ENCODE measurements at regions not wholly inside any gene's neighbourhood (a gene's known extent, or its start where the extent isn't known, plus 50 kb on each side); places are given as distances from the start of the nearest gene placed in this dataset.

DNA sequence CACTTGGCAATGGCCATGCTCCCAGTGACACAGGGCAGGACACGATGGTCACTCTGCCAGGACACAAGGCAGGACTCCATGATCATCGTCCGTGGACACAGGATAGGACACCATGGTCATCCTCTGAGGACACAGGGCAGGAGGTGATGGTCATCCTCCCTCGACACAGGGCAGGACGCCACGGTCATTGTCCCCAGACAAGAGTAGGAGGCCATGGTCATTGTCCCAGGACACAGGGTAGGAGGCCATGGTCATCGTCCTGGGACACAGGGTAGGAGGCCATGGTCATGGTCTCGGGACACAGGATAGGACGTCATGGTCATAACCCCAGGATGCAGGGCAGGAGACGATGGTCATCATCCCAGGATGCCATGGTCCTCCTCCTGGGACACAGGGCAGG, 289.2 kb downstream of the TCERG1L start:
- no peak for DNase-seq (ENCODE audit: low spot score in 2 of 2)
- intact Hi-C loops (cut with DNase I; ENCODE audit: low total_unique reads) = no loop called here

DNA sequence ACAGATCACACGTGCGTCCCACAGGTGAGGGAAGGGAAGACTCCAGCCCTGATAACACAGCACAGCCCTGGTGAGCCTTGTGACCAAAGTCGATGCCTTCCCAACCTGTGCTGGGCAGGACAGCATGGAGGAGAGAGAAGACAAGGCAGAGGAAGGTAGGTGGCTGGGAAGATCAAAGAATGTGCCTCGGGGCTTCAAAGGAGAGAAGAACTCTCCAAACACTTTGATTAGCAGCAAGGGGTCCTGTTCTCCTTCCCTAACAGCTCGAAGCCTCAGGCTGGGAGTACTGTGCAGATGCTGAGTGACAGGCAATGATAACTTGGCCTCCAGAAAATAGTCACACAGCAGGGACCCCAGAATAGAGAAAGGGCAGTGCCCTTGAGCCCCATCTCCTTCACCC, 288.5 kb downstream of the TCERG1L start:
- DNase-seq (ENCODE audit: low spot score in 2 of 2) = no peak
- Histone ChIP-seq H3K9me3 (no peaks in the 10 kb centered on the region), H3K4me1 (no peaks in the 10 kb centered on the region), H3K27ac (no peak overlapping the region), H3K36me3 (no peaks in the 10 kb centered on the region), H3K4me3 (no peak overlapping the region), H3K27me3 (peaks cover 0 to 20% of the 10 kb centered on the region in 2 donors)
- intact Hi-C loops (cut with DNase I; ENCODE audit: low total_unique reads) = no loop called here
- TF ChIP-seq POLR2AphosphoS5 (IDR thresholded peaks at IDR 0.05) = no peak
- TF ChIP-seq, protein P1, sequence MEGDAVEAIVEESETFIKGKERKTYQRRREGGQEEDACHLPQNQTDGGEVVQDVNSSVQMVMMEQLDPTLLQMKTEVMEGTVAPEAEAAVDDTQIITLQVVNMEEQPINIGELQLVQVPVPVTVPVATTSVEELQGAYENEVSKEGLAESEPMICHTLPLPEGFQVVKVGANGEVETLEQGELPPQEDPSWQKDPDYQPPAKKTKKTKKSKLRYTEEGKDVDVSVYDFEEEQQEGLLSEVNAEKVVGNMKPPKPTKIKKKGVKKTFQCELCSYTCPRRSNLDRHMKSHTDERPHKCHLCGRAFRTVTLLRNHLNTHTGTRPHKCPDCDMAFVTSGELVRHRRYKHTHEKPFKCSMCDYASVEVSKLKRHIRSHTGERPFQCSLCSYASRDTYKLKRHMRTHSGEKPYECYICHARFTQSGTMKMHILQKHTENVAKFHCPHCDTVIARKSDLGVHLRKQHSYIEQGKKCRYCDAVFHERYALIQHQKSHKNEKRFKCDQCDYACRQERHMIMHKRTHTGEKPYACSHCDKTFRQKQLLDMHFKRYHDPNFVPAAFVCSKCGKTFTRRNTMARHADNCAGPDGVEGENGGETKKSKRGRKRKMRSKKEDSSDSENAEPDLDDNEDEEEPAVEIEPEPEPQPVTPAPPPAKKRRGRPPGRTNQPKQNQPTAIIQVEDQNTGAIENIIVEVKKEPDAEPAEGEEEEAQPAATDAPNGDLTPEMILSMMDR (IDR thresholded peaks at IDR 0.05) = no peak

More for the DNA sequence above, 289.2 kb downstream of the TCERG1L start:
- peaks cover 0 to 24% of the 10 kb centered on the region in 2 donors for H3K27me3 ChIP-seq
- H3K4me3 ChIP-seq = no peak overlapping the region
- TF ChIP-seq POLR2AphosphoS5 (IDR thresholded peaks at IDR 0.05) (no peak), POLR2A (IDR thresholded peaks at IDR 0.05) (no peak)
- TF ChIP-seq, protein P1 (IDR thresholded peaks at IDR 0.05) = no peak
- no peak overlapping the region for H3K27ac ChIP-seq
- no peaks in the 10 kb centered on the region for H3K9me3 ChIP-seq
- no peaks in the 10 kb centered on the region for H3K4me1 ChIP-seq
- no peaks in the 10 kb centered on the region for H3K36me3 ChIP-seq

DNA sequence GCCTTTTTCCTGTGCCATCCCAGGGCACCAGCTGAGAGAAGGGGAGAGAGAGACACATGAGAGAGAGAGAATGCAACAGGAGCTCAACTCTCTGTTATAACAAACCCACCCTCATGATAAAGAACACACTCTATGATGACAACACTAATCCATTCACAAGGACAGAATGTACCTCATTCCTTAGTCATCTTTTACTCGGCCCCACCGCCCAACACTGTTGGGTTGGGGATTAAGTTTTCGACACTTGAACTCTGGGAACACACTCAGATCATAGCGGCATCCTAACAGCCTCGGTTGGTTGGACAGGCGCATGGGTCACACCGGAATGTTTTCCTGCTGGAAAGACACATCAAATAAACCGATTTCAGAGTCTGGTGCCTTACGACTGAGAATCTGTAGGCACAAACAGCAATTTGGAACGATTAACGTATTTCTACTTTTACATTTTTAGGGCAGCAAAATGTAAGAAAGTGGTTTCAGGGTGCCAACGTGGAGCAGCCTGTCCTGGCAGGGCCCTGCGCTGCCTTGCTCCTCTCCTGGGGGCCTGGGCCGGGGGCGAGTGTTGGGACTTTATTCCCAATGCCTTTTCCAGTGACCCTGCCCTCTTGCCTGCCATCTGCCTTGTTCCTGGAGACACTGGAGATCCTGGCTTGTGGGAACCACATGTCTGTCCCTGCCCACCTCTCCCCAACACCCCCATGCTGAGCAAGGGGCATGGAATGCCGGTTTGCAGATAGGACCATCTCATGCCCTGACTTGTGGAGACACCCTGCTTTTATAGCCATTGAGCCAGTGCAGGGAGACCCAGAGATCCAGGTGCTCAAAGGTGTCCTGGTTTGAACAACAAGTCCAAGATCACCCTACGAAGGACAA, 287.0 kb downstream of the TCERG1L start:
- Histone ChIP-seq H3K27me3 (peaks cover 0 to 20% of the 10 kb centered on the region in 2 donors), H3K4me1 (no peaks in the 10 kb centered on the region), H3K27ac (no peak overlapping the region), H3K4me3 (no peak overlapping the region), H3K9me3 (no peaks in the 10 kb centered on the region), H3K36me3 (no peaks in the 10 kb centered on the region)
- intact Hi-C loops (cut with DNase I; ENCODE audit: low total_unique reads) = no loop called here
- DNase-seq (ENCODE audit: low spot score in 2 of 2) = peak in 1 of 2 donors; percentile 25
- TF ChIP-seq, protein P1 (IDR thresholded peaks at IDR 0.05) = no peak
- TF ChIP-seq POLR2AphosphoS5 (IDR thresholded peaks at IDR 0.05) = no peak
- TF ChIP-seq POLR2A (IDR thresholded peaks at IDR 0.05) = no peak

DNA sequence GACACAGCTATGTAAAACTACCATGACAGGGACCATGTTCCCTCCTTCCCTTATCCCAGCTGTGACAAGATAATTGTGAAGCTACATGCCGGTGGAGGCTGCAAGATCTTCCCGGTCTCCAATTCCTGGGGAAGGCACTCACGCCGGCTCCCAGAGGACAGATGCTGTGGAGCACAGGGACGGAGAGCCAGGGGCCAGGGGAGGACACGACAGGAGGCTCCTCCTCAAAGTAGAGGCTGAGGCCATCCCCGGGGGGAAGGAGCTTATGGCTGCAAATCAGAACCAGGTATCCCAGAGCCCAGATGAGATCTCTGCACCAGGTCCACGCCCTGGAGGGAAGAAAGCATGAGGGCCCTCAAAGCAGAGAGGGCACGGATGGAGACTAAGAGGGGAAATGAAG, 286.2 kb downstream of the TCERG1L start:
- no peaks in the 10 kb centered on the region for H3K4me1 ChIP-seq
- H3K4me3 ChIP-seq = no peak overlapping the region
- H3K9me3 ChIP-seq = no peaks in the 10 kb centered on the region
- peaks cover 0 to 20% of the 10 kb centered on the region in 2 donors for H3K27me3 ChIP-seq
- H3K27ac ChIP-seq = no peak overlapping the region
- no peak for TF ChIP-seq POLR2A (IDR thresholded peaks at IDR 0.05)
- TF ChIP-seq POLR2AphosphoS5 (IDR thresholded peaks at IDR 0.05) = no peak
- TF ChIP-seq, protein P1 (IDR thresholded peaks at IDR 0.05) = no peak
- intact Hi-C loops (cut with DNase I; ENCODE audit: low total_unique reads) = no loop called here
- DNase-seq (ENCODE audit: low spot score in 2 of 2) = no peak
- no peaks in the 10 kb centered on the region for H3K36me3 ChIP-seq

DNA sequence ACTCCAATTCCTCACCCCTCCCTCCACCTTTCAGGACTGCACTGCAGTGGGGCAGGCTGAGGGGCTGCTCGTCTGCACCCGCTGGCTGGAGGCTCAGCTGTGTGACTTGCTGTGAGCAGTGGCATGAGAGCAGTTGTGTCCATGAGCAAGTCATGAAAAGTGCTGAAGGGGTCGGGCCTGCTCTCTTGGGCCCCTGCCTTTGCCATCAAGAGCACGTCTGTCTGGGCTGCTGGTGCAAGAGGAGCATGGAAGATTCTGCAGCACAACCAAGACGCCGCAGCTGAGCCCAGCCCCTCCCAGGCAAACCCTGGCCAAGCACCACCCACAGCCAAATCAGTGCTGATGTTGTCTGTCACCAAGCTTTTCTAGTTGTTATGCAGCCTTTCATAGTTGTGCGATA, 284.3 kb downstream of the TCERG1L start:
- H3K27ac ChIP-seq = no peak overlapping the region
- H3K9me3 ChIP-seq = no peaks in the 10 kb centered on the region
- no peaks in the 10 kb centered on the region for H3K4me1 ChIP-seq
- intact Hi-C loops (cut with DNase I; ENCODE audit: low total_unique reads) = no loop called here
- no peak for TF ChIP-seq POLR2A (IDR thresholded peaks at IDR 0.05)
- TF ChIP-seq, protein P1 (IDR thresholded peaks at IDR 0.05) = no peak
- no peak for TF ChIP-seq POLR2AphosphoS5 (IDR thresholded peaks at IDR 0.05)
- peak in 1 of 2 donors; percentile 48 for DNase-seq (ENCODE audit: low spot score in 2 of 2)
- no peak overlapping the region for H3K4me3 ChIP-seq
- H3K36me3 ChIP-seq = no peaks in the 10 kb centered on the region
- peaks cover 0 to 11% of the 10 kb centered on the region in 2 donors for H3K27me3 ChIP-seq
